ES-I3 (cell line): ENCODE measurements at regions not wholly inside any gene's neighbourhood (a gene's known extent, or its start where the extent isn't known, plus 50 kb on each side); places are given as distances from the start of the nearest gene placed in this dataset.
"Not testable (repeated sequence)": the region's sequence is repeated elsewhere in the genome, so short reads cannot be mapped to it uniquely, and the experiment has no call there.

Source experiments
- H3K36me3 ChIP-seq: 2 replicates; pipeline ENCODE4 v1.6.1; 2013; ENCODE audit warnings: mild to moderate bottlenecking, low read length, control low read depth, moderate library complexity; ENCODE audit not compliant: insufficient read depth
- H3K4me1 ChIP-seq: 2 replicates; pipeline ENCODE4 v1.6.1; 2013; ENCODE audit warnings: mild to moderate bottlenecking, control low read depth, low read length; ENCODE audit not compliant: insufficient read depth
- H3K9ac ChIP-seq: 2 replicates; pipeline ENCODE4 v1.6.1; 2013; ENCODE audit warnings: low read depth, mild to moderate bottlenecking, low read length, moderate library complexity
- H3K9me3 ChIP-seq: 2 replicates; pipeline ENCODE4 v1.6.1; 2013; ENCODE audit warnings: mild to moderate bottlenecking, low read length, moderate library complexity; ENCODE audit not compliant: control insufficient read depth, insufficient read depth

DNA sequence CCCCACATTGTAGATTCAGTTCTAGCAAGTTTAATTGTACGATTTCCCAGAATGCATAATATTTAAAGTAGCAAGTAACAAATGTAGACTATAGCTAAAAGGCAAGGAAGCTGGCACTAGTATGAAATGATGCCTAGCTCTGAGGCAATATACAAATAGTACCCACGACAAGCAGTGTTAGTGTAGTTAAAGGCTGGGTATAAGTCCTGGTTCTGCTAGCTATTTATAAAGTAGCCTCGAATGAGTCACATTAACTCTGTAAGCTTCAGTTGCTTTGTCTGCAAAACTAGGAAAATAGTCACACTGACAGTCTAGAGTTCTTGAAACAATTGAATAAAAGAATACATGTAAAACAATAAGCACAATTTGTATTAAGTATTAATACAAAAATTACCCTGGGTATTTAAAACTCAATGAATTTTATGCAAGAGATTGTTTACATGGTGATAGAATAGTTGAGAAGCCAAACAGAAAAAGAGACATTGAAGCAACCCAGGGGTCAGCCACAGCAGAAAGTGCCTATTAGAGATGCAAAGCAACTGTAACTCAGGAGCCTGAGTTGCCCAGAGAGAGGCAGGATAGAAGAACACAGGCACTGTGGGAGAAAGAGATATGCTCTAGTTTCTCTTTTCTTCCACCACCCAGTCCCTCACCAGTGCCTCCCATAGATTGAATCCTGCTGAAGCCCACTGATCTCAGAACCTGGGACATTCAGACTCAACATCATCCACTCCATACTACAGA lies 949.0 kb downstream of the C4orf33 start:
- Histone ChIP-seq H3K36me3 (no peaks in the 10 kb centered on the region), H3K9me3 (no peaks in the 10 kb centered on the region), H3K9ac (no peak overlapping the region), H3K4me1 (peaks cover 3% of the 10 kb centered on the region; the same call in 1 of the 2 replicates)

DNA sequence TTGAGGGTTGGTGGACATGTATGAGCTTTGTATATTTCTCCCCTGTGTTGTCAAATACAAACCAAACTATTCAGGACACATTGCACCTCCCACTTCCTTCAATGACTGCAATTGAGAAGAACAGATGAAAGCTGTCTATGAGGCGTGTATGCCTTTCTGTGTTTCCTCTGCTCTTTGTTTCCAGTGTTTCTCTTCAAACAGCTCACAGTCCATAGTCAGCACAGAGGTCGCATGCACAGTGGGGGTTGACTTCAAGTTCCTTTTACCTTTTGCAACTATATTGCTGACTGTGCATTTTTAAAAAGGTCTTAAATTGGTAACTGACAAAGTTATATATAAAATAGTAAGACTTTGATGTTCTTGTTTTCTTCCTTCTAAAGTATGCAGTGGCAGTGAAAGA lies 957.8 kb downstream of the C4orf33 start:
- H3K36me3 ChIP-seq = no peaks in the 10 kb centered on the region
- H3K4me1 ChIP-seq = no peaks in the 10 kb centered on the region
- no peak overlapping the region for H3K9ac ChIP-seq
- H3K9me3 ChIP-seq = no peaks in the 10 kb centered on the region

DNA sequence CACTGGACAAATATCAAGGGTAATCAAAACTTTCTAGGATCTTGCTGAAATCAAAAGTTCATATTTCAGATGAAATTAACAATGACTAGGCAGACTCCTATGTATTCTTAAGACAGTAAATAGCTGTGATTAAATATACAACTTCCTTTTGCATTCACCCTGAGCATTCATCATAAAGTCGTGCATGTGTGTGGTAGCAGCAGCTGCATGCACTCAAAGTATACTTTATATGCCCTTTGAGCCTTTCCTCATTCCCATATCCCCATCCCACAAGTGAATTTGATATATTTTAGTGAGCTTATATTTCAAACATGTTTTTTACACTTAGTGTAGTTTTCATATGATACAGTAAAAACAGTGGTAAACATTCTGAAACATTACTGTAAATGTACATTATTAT lies 959.0 kb downstream of the C4orf33 start:
- Histone ChIP-seq H3K9me3 (no peaks in the 10 kb centered on the region), H3K9ac (no peak overlapping the region), H3K36me3 (no peaks in the 10 kb centered on the region), H3K4me1 (no peaks in the 10 kb centered on the region)

DNA sequence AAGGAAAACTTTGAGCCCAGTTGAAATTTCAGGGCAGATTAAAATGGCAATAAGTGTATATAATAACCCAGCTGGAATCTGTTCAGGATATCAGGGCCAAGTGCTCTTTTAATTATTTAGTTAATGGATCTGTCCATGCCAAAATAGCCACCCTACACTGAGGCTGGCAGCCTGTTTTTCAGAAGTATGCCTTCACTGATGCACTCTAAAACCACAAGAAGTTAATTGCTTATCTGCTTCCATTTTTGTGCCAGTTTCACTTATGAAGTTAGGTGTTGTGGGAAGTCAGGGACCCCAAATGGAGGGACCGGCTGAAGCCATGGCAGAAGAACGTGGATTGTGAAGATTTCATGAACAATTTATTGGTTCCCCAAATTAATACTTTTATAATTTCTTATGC lies 960.3 kb downstream of the C4orf33 start:
- Histone ChIP-seq H3K9ac (no peak overlapping the region), H3K9me3 (no peaks in the 10 kb centered on the region), H3K36me3 (no peaks in the 10 kb centered on the region), H3K4me1 (no peaks in the 10 kb centered on the region)

DNA sequence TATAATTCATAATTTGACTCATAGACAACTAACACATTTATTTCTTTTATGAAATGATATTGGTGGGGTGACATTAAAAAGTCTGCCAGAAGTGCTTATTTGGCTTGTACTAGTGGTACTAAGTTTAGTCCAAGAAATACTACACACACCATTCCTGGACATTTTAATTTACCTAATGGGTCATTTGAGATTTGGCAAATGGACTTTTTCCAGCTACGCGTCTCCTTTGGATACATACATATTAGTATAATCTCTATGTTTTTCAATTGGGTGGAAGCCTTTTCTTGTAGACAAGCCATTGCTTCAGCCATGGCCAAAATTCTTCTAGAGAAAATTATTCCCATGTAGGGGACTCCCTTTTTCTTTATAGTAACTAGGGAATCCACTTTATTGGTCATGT lies 968.5 kb downstream of the C4orf33 start:
- Histone ChIP-seq H3K9me3 (no peaks in the 10 kb centered on the region), H3K4me1 (peaks cover 6% of the 10 kb centered on the region; the same call in 1 of the 2 replicates), H3K36me3 (no peaks in the 10 kb centered on the region), H3K9ac (no peak overlapping the region)

DNA sequence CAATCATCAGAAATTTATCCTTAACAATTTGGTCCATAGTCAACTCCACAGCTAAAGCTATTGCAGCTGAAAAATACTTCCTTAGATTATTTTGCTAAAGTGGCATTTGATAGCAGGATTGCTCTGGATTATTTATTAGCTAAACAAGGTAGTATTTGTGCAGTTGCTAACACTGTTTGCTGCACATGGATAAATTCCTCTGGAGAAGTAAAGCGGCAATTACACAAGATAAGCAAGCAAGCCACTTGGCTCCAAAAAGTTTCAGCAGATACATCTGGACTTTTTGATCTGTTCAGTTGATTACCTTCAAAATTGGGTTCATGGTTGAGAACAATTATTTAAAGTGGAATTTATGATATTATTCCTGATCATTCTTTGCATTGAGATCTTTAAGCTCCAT lies 971.5 kb downstream of the C4orf33 start:
- Histone ChIP-seq H3K9me3 (no peaks in the 10 kb centered on the region), H3K9ac (no peak overlapping the region), H3K4me1 (peaks cover 6% of the 10 kb centered on the region; the same call in 1 of the 2 replicates), H3K36me3 (no peaks in the 10 kb centered on the region)

DNA sequence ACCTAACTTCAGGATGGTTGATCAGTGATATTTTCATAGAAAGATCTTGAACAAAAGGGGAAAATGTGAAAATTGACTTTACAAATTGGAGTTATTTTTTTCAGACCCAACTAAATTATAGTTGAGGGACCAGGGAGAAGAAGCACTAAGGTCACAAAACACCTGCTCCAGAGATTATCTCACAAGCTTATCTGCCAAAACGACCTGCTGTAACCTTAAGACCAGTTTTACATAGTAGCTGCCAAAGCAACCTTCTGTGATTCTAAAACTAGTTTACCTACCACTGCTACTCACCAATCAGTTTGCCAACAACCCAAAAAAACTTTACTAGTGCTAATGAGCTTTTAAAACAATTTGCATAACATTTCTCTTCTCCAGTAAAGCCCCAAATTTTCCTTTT lies 972.1 kb downstream of the C4orf33 start:
- H3K4me1 ChIP-seq = peaks cover 6% of the 10 kb centered on the region; the same call in 1 of the 2 replicates
- no peaks in the 10 kb centered on the region for H3K9me3 ChIP-seq
- no peaks in the 10 kb centered on the region for H3K36me3 ChIP-seq
- no peak overlapping the region for H3K9ac ChIP-seq

DNA sequence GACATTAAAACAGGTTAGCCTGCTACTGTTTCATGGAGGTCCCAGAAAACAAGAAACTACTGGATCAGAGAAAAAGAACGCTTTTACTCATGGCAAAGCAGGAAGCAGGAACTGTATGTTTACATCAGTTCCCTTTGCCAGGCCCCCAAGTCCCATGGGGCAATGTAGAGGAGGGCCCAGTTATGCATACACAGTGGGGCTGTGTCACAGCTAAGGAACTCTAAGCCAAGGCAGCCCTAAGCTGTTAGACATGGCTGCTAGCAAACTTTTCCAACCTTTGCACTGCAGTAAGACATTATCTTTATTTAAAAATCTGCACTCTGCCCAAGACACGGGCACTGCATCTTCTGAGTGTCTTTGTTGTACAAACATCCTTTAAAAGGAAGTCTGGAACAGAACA lies 975.8 kb downstream of the C4orf33 start:
- no peaks in the 10 kb centered on the region for H3K36me3 ChIP-seq
- peaks cover 6% of the 10 kb centered on the region; the same call in 1 of the 2 replicates for H3K4me1 ChIP-seq
- H3K9ac ChIP-seq = no peak overlapping the region
- H3K9me3 ChIP-seq = no peaks in the 10 kb centered on the region

DNA sequence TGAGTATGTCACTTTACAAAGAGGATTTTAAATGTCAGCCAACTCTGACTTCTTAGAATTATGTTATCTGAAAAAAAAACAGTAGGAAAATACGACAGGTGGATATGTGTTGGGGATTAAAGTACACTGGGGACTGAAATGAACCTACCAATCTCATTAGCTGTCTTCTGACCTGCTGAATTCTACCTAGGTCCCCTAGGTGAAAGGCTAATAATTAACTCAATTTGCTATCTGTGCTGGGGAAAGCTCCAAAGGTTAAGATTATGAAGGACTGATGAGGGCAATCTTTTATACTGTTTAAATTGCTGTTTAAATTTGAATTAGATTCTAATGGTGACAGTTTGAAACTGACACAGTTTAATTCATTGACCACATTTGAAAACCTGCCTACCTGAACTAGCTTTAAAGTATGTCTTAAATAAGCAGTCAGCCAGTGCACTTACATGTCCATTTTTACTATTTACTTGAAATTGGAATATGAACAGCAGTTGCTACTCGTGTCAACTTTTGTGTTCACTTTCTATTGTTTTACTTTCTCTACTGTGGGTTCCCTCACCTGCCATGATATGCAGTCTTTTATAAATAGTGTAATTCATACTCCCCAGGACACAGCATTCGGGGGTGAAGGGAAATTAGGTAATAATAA lies 977.3 kb downstream of the C4orf33 start:
- peaks cover 2% of the 10 kb centered on the region; the same call in 1 of the 2 replicates for H3K4me1 ChIP-seq
- H3K9me3 ChIP-seq = no peaks in the 10 kb centered on the region
- no peaks in the 10 kb centered on the region for H3K36me3 ChIP-seq
- no peak overlapping the region for H3K9ac ChIP-seq

DNA sequence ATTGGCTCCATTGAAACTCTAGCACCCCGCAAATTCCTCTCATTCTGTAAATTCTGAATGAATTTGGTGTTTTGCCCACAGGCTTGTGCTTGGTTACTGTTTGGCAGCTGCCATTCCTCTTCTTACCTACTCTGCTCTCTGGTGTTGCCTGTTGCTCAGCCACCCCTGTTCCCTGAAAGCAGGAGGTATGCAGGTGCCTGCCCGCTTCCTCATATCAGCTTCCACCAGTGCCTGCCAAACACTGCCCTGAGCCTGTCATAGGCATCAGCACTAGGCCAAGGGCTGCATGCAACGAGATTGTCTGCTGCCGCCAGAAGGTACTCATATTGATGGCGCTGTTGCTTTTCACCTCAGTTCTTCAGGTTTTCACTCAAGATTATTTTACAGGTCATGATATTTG lies 978.1 kb downstream of the C4orf33 start:
- H3K9ac ChIP-seq = no peak overlapping the region
- H3K9me3 ChIP-seq = no peaks in the 10 kb centered on the region
- no peaks in the 10 kb centered on the region for H3K4me1 ChIP-seq
- H3K36me3 ChIP-seq = no peaks in the 10 kb centered on the region

DNA sequence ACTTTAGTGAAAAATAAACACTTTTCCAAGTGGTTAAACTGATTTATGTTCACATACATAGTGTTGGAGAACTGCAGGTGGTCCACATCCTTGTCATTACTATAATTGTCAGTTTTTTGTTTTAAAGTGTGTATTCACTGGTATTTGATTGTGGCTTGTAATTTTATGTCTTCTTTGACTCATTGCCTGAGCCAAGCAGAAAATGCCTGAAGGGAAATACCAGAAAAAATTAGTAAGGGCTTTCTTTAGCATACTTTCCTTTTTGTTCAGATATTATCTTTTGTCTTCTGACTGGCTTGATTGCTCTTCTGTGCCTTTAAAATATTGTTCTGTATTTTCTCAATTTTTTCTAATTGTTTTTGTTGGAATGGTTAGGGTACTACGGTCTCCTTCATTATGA lies 981.3 kb downstream of the C4orf33 start:
- Histone ChIP-seq H3K4me1 (no peaks in the 10 kb centered on the region), H3K9ac (no peak overlapping the region), H3K9me3 (no peaks in the 10 kb centered on the region), H3K36me3 (no peaks in the 10 kb centered on the region)

DNA sequence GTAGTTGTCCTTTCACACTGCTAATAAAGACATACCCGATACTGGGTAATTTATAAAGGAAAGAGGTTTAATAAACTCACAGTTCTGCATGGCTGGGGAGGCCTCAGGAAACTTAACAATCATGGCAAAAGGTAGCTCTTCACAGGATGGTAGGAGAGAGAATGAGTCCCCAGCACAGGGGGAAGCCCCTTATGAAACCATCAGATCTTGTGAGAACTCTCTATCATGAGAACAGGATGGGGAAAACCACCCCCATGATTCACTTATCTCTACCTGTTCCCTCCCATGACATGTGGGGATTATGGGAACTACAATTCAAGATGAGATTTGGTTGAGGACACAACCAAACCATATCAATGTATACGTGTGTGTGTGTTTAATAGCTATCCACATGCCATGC lies 983.1 kb downstream of the C4orf33 start:
- H3K9me3 ChIP-seq, H3K9ac ChIP-seq, H3K36me3 ChIP-seq, H3K4me1 ChIP-seq: not testable (repeated sequence)

DNA sequence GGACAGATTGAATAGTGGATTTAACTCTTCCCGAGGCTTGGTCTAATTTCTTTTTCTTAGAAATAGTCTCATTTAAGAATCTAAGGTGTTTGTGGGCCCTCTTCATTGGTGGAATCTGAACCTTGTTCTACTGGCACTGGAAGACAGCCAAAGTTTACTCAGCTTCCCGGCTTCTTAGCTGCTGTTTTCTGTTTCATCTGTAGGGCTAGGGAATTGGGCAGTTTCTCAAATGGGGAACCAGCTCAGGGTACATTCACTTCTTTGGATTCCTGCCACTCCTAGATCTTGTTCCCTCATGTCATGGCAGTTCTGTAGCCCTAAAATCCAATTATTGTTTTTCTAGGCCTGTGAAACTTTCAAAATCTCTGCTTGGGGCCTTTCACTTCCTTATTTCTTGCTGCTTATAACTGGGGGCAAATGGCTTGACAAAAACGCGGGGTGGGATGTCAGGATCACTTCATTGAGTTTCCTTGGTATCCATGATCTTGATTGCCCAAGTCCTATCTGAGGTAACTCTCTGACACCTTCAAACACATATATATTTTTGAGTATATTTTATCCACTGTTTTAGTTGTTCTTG lies 985.0 kb downstream of the C4orf33 start:
- Histone ChIP-seq H3K36me3 (no peaks in the 10 kb centered on the region), H3K4me1 (no peaks in the 10 kb centered on the region), H3K9ac (no peak overlapping the region), H3K9me3 (no peaks in the 10 kb centered on the region)

DNA sequence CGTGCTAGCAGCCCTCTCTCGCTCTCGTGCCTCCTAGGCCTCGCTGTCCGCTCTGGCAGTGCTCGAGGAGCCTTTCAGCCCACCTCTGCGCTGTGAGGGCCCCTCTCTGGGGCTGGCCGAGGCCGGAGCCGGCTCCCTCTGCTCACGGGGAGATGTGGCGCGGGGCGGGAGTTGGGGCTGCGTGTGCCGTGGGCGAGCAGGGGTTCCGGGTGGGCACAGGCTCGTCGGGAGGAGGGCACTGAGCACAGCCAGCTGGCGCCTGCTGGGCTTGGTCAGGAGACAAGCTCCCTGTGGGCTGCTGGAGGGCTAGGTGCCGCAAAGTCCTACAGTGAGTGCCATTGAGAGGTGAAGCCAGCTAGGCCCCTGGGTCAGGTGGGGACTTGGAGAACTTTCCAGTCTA lies 994.5 kb downstream of the C4orf33 start:
- H3K9me3 ChIP-seq = no peaks in the 10 kb centered on the region
- H3K36me3 ChIP-seq = no peaks in the 10 kb centered on the region
- H3K4me1 ChIP-seq = no peaks in the 10 kb centered on the region
- H3K9ac ChIP-seq = no peak overlapping the region
